SK-N-SH (cell line): ENCODE measurements at regions not wholly inside any gene's neighbourhood (a gene's known extent, or its start where the extent isn't known, plus 50 kb on each side); places are given as distances from the start of the nearest gene placed in this dataset.

Experiments used
- CTCF ChIA-PET: fragments of 300-600, 350-600 bp; formaldehyde crosslinking; extraction: SDS; loops from one replicate; lab custom pipeline; 2021; lab: Yijun Ruan, JAX
- POLR2A ChIA-PET: fragments of 350-600 bp; sonication (Branson Sonifier 250); formaldehyde crosslinking; extraction: SDS; loops from one replicate; lab custom pipeline; 2020; ENCODE audit warnings: antibody characterized with exemption, inconsistent platforms; lab: Yijun Ruan, JAX
- DNase-seq: peaks from one replicate; pipeline ENCODE4 v3.0.0; 2012
- H2AFZ ChIP-seq: fragments of 200-600 bp; sonication (generic); 2 replicates; pipeline ENCODE4 v1.8.1; 2016; ENCODE audit warnings: antibody characterized with exemption, mild to moderate bottlenecking, low read depth
- H3F3A ChIP-seq: fragments of 200-600 bp; sonication (generic); replicated peaks from 2 replicates; pipeline ENCODE3; 2016; ENCODE audit warnings: antibody characterized with exemption, mild to moderate bottlenecking; ENCODE audit not compliant: insufficient read depth
- H3K27ac ChIP-seq, 2 experiments: fragments of 200-500 bp in 1 of 2; fragments of 200-600 bp in 1 of 2; sonication (Bioruptor generic) in 1 of 2; sonication (generic), shearing (Covaris generic) in 1 of 2; 2 replicates each; pipeline versions ENCODE4 v1.5.1 to v1.6.1; 2014 to 2016; ENCODE audit warnings: low read depth in 2 of 2, inconsistent platforms in 1 of 2, low read length in 1 of 2, mild to moderate bottlenecking in 1 of 2, mixed read lengths in 1 of 2
- H3K27me3 ChIP-seq: fragments of 200-600 bp; sonication (generic), shearing (Covaris generic); 2 replicates; pipeline ENCODE4 v1.6.1; 2016; ENCODE audit warnings: mixed run types; ENCODE audit not compliant: insufficient read depth
- H3K36me3 ChIP-seq, 2 experiments: fragments of 200-500 bp in 1 of 2; fragments of 200-600 bp in 1 of 2; sonication (Bioruptor generic) in 1 of 2; sonication (generic) in 1 of 2; replicated peaks in 1 of 2; 2 replicates each; pipeline versions ENCODE3 to v1.5.1; 2014 to 2016; ENCODE audit warnings: low read length in 1 of 2, mild to moderate bottlenecking in 1 of 2; ENCODE audit not compliant: insufficient read depth in 2 of 2, control insufficient read depth in 1 of 2
- H3K4me1 ChIP-seq, 2 experiments: fragments of 200-500 bp in 1 of 2; fragments of 200-600 bp in 1 of 2; sonication (Bioruptor generic) in 1 of 2; sonication (generic), shearing (Covaris generic) in 1 of 2; 2 replicates each; pipeline versions ENCODE4 v1.5.1 to v1.6.1; 2014 to 2016; ENCODE audit warnings: low read depth in 1 of 2, low read length in 1 of 2, mixed run types in 1 of 2; ENCODE audit not compliant: insufficient read depth in 2 of 2, control insufficient read depth in 1 of 2
- H3K4me2 ChIP-seq: fragments of 200-600 bp; sonication (generic), shearing (Covaris generic); 2 replicates; pipeline ENCODE4 v1.6.1; 2017; ENCODE audit warnings: mixed run types
- H3K4me3 ChIP-seq, 2 experiments: fragments of 200-500 bp in 1 of 2; fragments of 200-600 bp in 1 of 2; sonication (Bioruptor generic) in 1 of 2; sonication (generic), shearing (Covaris generic) in 1 of 2; 2 replicates each; pipeline versions ENCODE4 v1.5.1 to v1.8.1; 2014 to 2016; ENCODE audit warnings: low read depth in 2 of 2, inconsistent platforms in 1 of 2, low read length in 1 of 2, mild to moderate bottlenecking in 1 of 2, mixed read lengths in 1 of 2, moderate library complexity in 1 of 2
- H3K79me2 ChIP-seq: fragments of 200-600 bp; sonication (generic); 2 replicates; pipeline ENCODE4 v1.8.1; 2017; ENCODE audit warnings: mild to moderate bottlenecking; ENCODE audit not compliant: insufficient read depth
- H3K9ac ChIP-seq: fragments of 200-600 bp; sonication (generic); 2 replicates; pipeline ENCODE4 v1.6.1; 2017; ENCODE audit warnings: mixed run types
- H3K9me2 ChIP-seq: fragments of 200-600 bp; sonication (generic); 2 replicates; pipeline ENCODE4 v1.6.1; 2017; ENCODE audit warnings: mixed run types
- H3K9me3 ChIP-seq: fragments of 200-600 bp; sonication (generic); 2 replicates; pipeline ENCODE4 v1.6.1; 2017; ENCODE audit warnings: mixed run types, mild to moderate bottlenecking, moderate library complexity
- H4K20me1 ChIP-seq: fragments of 200-600 bp; sonication (generic); 2 replicates; pipeline ENCODE4 v1.6.1; 2017; ENCODE audit warnings: mild to moderate bottlenecking, mixed run types; ENCODE audit not compliant: insufficient read depth
- CHD2 ChIP-seq: fragments of 150-350 bp; IDR thresholded peaks from 2 replicates; pipeline ENCODE4 v1.6.1; 2018; ENCODE audit warnings: low read length; ENCODE audit not compliant: partially characterized antibody
- FOSL2 ChIP-seq: IDR thresholded peaks from 2 replicates; pipeline ENCODE4 v1.4.0; 2012; ENCODE audit warnings: low read depth, mild to moderate bottlenecking, moderate library complexity, borderline replicate concordance
- FOXJ3 ChIP-seq: sonication (generic); formaldehyde crosslinking; IDR thresholded peaks from 2 replicates; pipeline ENCODE4 v1.5.1; 2020; ENCODE audit warnings: mild to moderate bottlenecking, missing genetic modification reagents
- JUND ChIP-seq: IDR thresholded peaks from 2 replicates; pipeline ENCODE4 v1.4.0; 2012
- RAD21 ChIP-seq: IDR thresholded peaks from 2 replicates; pipeline ENCODE4 v1.6.1; 2012; ENCODE audit warnings: mild to moderate bottlenecking, low read length
- RCOR1 ChIP-seq: fragments of 150-350 bp; IDR thresholded peaks from 2 replicates; pipeline ENCODE4 v1.6.1; 2017; ENCODE audit warnings: antibody characterized with exemption, low read length
- SMC3 ChIP-seq: IDR thresholded peaks from 2 replicates; pipeline ENCODE4 v1.6.1; 2012; ENCODE audit warnings: low read depth, low read length, improper control_type of control experiment
- TCF12 ChIP-seq: IDR thresholded peaks from 2 replicates; pipeline ENCODE4 v1.4.0; 2012
- WGBS: methylation state at CpG from one replicate; pipeline ENCODE4 v1.1.6; 2017; ENCODE audit warnings: low lambda C conversion rate; 5-methylcytosine and 5-hydroxymethylcytosine counted together
- TF ChIP-seq, protein P1 (sequence below): IDR thresholded peaks from 2 replicates; pipeline ENCODE4 v1.6.1; 2012; ENCODE audit warnings: mild to moderate bottlenecking, low read depth, low read length, moderate library complexity
- TF ChIP-seq, protein P2 (sequence below): IDR thresholded peaks from 2 replicates; pipeline ENCODE4 v1.4.0; 2012; ENCODE audit warnings: low read depth

DNA sequence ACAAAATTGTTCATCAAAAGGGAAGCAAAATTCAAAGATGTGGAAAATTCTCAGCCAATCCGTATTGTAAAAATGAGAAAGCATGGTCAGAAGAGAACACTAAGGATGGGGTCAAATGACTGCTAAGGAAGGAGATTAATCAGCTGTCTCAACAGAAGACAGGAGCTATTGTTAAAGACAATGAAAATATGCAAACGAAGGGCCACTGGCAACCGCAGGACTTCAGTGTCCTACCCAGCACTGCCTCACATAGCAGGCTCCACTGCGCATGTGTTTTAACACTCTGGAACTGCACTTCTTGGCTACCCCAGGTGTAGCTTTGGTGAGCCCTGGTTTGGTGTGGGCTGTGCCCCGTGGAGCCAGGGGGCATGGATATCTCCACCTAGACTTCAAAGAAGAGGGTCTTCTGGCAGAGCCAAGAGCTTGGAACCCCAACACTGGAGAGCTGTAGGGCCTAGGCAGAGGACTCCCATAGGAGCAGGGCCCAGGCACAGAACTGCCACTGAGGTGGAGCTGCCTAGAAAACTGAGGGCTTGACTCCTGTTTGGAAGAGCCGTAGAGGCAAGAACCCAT lies 176.2 kb upstream of the GDF10 start:
- Histone ChIP-seq H3K4me3 (no peak overlapping the region), H3K4me2 (no peak overlapping the region), H3K27ac (no peak overlapping the region), H3K36me3 (no peaks in the 10 kb centered on the region), H3K79me2 (no peaks in the 10 kb centered on the region), H3K9me3 (no peaks in the 10 kb centered on the region), H3K4me1 (no peaks in the 10 kb centered on the region), H3K27me3 (no peaks in the 10 kb centered on the region; the same call in 1 of the 2 replicates), H3K9me2 (no peaks in the 10 kb centered on the region), H3K9ac (no peak overlapping the region), H2AFZ (no peak overlapping the region), H3F3A (no peaks in the 10 kb centered on the region), H4K20me1 (no peaks in the 10 kb centered on the region)
- ChIA-PET POLR2A (no interaction called here), CTCF (interaction anchor here (0.8 kb wide), 1 partner anchor 10 kb away, joined by 3 read pairs; no protein-coding TSS in a partner anchor)
- no peak for DNase-seq
- TF ChIP-seq FOSL2, result no peak
- TF ChIP-seq RCOR1, result no peak
- no peak for TF ChIP-seq TCF12
- no peak for TF ChIP-seq FOXJ3
- TF ChIP-seq JUND, result no peak
- no peak for TF ChIP-seq RAD21
- TF ChIP-seq, protein P1, sequence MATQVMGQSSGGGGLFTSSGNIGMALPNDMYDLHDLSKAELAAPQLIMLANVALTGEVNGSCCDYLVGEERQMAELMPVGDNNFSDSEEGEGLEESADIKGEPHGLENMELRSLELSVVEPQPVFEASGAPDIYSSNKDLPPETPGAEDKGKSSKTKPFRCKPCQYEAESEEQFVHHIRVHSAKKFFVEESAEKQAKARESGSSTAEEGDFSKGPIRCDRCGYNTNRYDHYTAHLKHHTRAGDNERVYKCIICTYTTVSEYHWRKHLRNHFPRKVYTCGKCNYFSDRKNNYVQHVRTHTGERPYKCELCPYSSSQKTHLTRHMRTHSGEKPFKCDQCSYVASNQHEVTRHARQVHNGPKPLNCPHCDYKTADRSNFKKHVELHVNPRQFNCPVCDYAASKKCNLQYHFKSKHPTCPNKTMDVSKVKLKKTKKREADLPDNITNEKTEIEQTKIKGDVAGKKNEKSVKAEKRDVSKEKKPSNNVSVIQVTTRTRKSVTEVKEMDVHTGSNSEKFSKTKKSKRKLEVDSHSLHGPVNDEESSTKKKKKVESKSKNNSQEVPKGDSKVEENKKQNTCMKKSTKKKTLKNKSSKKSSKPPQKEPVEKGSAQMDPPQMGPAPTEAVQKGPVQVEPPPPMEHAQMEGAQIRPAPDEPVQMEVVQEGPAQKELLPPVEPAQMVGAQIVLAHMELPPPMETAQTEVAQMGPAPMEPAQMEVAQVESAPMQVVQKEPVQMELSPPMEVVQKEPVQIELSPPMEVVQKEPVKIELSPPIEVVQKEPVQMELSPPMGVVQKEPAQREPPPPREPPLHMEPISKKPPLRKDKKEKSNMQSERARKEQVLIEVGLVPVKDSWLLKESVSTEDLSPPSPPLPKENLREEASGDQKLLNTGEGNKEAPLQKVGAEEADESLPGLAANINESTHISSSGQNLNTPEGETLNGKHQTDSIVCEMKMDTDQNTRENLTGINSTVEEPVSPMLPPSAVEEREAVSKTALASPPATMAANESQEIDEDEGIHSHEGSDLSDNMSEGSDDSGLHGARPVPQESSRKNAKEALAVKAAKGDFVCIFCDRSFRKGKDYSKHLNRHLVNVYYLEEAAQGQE, result no peak
- no peak for TF ChIP-seq CHD2
- WGBS, result 36% methylated on average over 5 of the region's 6 CpGs

DNA sequence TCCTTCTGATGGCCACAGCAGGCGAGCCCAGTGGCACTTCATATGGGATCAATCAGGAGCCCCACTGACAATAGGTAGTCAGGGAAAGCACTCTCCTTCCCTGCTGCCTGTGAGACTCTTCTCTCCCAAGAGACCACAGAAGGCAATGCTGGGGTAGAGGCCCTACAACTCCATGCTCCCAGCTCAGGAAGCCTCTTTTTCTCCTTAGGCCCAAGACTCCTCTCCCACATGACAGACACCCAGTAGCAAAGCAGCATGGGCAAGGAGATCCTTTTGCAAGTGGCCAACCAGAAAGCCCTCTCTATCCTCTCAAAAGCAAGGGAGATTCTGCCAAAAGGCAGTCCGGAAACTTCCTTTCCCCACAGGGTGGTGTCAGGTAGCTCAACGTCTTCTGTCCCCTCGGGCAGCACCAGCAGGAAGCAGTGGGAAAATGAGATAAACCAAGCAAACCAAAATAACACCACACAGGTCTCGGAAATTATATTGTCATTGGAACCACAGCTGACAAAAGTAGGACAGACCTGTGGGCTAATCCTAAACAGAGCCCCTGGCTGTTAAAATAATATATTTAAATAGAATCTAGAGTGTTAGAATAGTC lies 172.7 kb upstream of the GDF10 start:
- Histone ChIP-seq H3F3A (no peaks in the 10 kb centered on the region), H3K9me3 (no peaks in the 10 kb centered on the region), H3K4me2 (no peak overlapping the region), H2AFZ (no peak overlapping the region), H3K4me3 (no peak overlapping the region), H3K9ac (no peak overlapping the region), H3K36me3 (no peaks in the 10 kb centered on the region), H3K4me1 (no peaks in the 10 kb centered on the region), H4K20me1 (no peaks in the 10 kb centered on the region), H3K27me3 (no peaks in the 10 kb centered on the region), H3K27ac (no peak overlapping the region), H3K79me2 (no peaks in the 10 kb centered on the region), H3K9me2 (no peaks in the 10 kb centered on the region)
- ChIA-PET CTCF (interaction anchor here (1.6 kb wide), 1 partner anchor 102 kb away, joined by 6 read pairs; no protein-coding TSS in a partner anchor), POLR2A (no interaction called here)
- no peak for DNase-seq
- no peak for TF ChIP-seq FOSL2
- TF ChIP-seq, protein P2, sequence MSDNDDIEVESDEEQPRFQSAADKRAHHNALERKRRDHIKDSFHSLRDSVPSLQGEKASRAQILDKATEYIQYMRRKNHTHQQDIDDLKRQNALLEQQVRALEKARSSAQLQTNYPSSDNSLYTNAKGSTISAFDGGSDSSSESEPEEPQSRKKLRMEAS, result no peak
- TF ChIP-seq SMC3, result no peak
- WGBS, result 25% methylated on average over 5 of the region's 5 CpGs
